ENCODE measurements at regions not wholly inside any gene's neighbourhood (a gene's known extent, or its start where the extent isn't known, plus 50 kb on each side); places are given as distances from the start of the nearest gene placed in this dataset.

GRCh38 chr13:27360562-27360961 lies 63.9 kb upstream of the GTF3A start:
- TF ChIP-seq, protein P1, sequence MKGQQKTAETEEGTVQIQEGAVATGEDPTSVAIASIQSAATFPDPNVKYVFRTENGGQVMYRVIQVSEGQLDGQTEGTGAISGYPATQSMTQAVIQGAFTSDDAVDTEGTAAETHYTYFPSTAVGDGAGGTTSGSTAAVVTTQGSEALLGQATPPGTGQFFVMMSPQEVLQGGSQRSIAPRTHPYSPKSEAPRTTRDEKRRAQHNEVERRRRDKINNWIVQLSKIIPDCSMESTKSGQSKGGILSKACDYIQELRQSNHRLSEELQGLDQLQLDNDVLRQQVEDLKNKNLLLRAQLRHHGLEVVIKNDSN (IDR thresholded peaks at IDR 0.05): no peak
- TF ChIP-seq, protein P2, sequence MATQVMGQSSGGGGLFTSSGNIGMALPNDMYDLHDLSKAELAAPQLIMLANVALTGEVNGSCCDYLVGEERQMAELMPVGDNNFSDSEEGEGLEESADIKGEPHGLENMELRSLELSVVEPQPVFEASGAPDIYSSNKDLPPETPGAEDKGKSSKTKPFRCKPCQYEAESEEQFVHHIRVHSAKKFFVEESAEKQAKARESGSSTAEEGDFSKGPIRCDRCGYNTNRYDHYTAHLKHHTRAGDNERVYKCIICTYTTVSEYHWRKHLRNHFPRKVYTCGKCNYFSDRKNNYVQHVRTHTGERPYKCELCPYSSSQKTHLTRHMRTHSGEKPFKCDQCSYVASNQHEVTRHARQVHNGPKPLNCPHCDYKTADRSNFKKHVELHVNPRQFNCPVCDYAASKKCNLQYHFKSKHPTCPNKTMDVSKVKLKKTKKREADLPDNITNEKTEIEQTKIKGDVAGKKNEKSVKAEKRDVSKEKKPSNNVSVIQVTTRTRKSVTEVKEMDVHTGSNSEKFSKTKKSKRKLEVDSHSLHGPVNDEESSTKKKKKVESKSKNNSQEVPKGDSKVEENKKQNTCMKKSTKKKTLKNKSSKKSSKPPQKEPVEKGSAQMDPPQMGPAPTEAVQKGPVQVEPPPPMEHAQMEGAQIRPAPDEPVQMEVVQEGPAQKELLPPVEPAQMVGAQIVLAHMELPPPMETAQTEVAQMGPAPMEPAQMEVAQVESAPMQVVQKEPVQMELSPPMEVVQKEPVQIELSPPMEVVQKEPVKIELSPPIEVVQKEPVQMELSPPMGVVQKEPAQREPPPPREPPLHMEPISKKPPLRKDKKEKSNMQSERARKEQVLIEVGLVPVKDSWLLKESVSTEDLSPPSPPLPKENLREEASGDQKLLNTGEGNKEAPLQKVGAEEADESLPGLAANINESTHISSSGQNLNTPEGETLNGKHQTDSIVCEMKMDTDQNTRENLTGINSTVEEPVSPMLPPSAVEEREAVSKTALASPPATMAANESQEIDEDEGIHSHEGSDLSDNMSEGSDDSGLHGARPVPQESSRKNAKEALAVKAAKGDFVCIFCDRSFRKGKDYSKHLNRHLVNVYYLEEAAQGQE (IDR thresholded peaks at IDR 0.05; ENCODE audit: low read depth): no peak
- TF ChIP-seq RAD21 (IDR thresholded peaks at IDR 0.05; ENCODE audit: low read depth): no peak
- TF ChIP-seq NFIC (IDR thresholded peaks at IDR 0.05): no peak

Data from Ishikawa (cell line).